Liver (tissue), 7 donors: ENCODE measurements at regions not wholly inside any gene's neighbourhood (a gene's known extent, or its start where the extent isn't known, plus 50 kb on each side); places are given as distances from the start of the nearest gene placed in this dataset.

Source experiments
- DNase-seq: peaks from one replicate; pipeline ENCODE4 v3.0.0-alpha.2; 2017; ENCODE audit warnings: low spot score
- H3K27ac ChIP-seq, 2 donors: one replicate each; pipeline ENCODE4 v1.7.0; 2013; ENCODE audit warnings: inconsistent platforms in 2 of 2, low read length in 2 of 2, control low read depth in 1 of 2, low read depth in 1 of 2, mild to moderate bottlenecking in 1 of 2
- H3K27me3 ChIP-seq, 4 donors: one replicate each; pipeline versions ENCODE4 v1.6.1 to v1.7.0; 2013; ENCODE audit warnings: low read length in 3 of 4, inconsistent platforms in 1 of 4, mild to moderate bottlenecking in 1 of 4, moderate library complexity in 1 of 4; ENCODE audit not compliant: control insufficient read depth in 4 of 4, insufficient read depth in 4 of 4
- H3K36me3 ChIP-seq, 4 donors: one replicate each; pipeline versions ENCODE4 v1.6.1 to v1.7.0; 2013; ENCODE audit warnings: low read length in 3 of 4, mild to moderate bottlenecking in 3 of 4, low read depth in 1 of 4, moderate library complexity in 1 of 4; ENCODE audit not compliant: control insufficient read depth in 4 of 4, insufficient read depth in 3 of 4
- H3K4me1 ChIP-seq, 4 donors: one replicate each; pipeline versions ENCODE4 v1.6.1 to v1.7.0; 2013; ENCODE audit warnings: low read length in 3 of 4, mild to moderate bottlenecking in 3 of 4, moderate library complexity in 1 of 4; ENCODE audit not compliant: control insufficient read depth in 4 of 4, insufficient read depth in 4 of 4
- H3K4me3 ChIP-seq, 3 donors: one replicate each; pipeline versions ENCODE4 v1.6.1 to v1.7.0; 2013; ENCODE audit warnings: low read length in 3 of 3, control low read depth in 1 of 3, low read depth in 1 of 3, mild to moderate bottlenecking in 1 of 3
- H3K9ac ChIP-seq, 2 donors: one replicate each; pipeline ENCODE4 v1.7.0; 2013; ENCODE audit warnings: low read length in 2 of 2, mild to moderate bottlenecking in 2 of 2, moderate library complexity in 2 of 2, control low read depth in 1 of 2, low read depth in 1 of 2
- H3K9me3 ChIP-seq, 4 donors: one replicate each; pipeline versions ENCODE4 v1.6.1 to v1.7.0; 2013; ENCODE audit warnings: low read length in 3 of 4; ENCODE audit not compliant: control insufficient read depth in 4 of 4
- EGR1 ChIP-seq, 2 donors: IDR thresholded peaks; 2 replicates each; pipeline ENCODE4 v1.6.1; 2016 to 2018; ENCODE audit warnings: antibody characterized with exemption in 2 of 2, low read depth in 2 of 2
- FOXA1 ChIP-seq: IDR thresholded peaks from 2 replicates; pipeline ENCODE4 v1.6.1; 2016; ENCODE audit warnings: antibody characterized with exemption
- FOXA2 ChIP-seq: IDR thresholded peaks from 2 replicates; pipeline ENCODE4 v1.6.1; 2016; ENCODE audit warnings: antibody characterized with exemption
- HNF4A ChIP-seq, 2 donors: conservative IDR thresholded peaks; 2 replicates each; pipeline ENCODE4 v1.6.1; 2016; ENCODE audit warnings: antibody characterized with exemption in 2 of 2, mild to moderate bottlenecking in 2 of 2
- HNF4G ChIP-seq: IDR thresholded peaks from 2 replicates; pipeline ENCODE4 v1.6.1; 2016; ENCODE audit warnings: antibody characterized with exemption
- JUND ChIP-seq, 2 donors: IDR thresholded peaks; 2 replicates each; pipeline ENCODE4 v1.6.1; 2016; ENCODE audit warnings: antibody characterized with exemption in 2 of 2
- NR2F2 ChIP-seq: IDR thresholded peaks from 2 replicates; pipeline ENCODE4 v1.6.1; 2016; ENCODE audit warnings: antibody characterized with exemption
- RAD21 ChIP-seq, 2 donors: IDR thresholded peaks; 2 replicates each; pipeline ENCODE4 v1.6.1; 2016; ENCODE audit warnings: antibody characterized with exemption in 2 of 2, mild to moderate bottlenecking in 2 of 2
- RXRA ChIP-seq, 2 donors: IDR thresholded peaks; 2 replicates each; pipeline ENCODE4 v1.6.1; 2017 to 2018; ENCODE audit warnings: antibody characterized with exemption in 2 of 2, mild to moderate bottlenecking in 1 of 2
- SP1 ChIP-seq: IDR thresholded peaks from 2 replicates; pipeline ENCODE4 v1.6.1; 2018; ENCODE audit warnings: antibody characterized with exemption, mild to moderate bottlenecking
- TAF1 ChIP-seq: conservative IDR thresholded peaks from 2 replicates; pipeline ENCODE4 v1.6.1; 2016; ENCODE audit warnings: antibody characterized with exemption, mild to moderate bottlenecking
- YY1 ChIP-seq: IDR thresholded peaks from 2 replicates; pipeline ENCODE4 v1.6.1; 2016; ENCODE audit warnings: antibody characterized with exemption, mild to moderate bottlenecking
- ZBTB33 ChIP-seq: IDR thresholded peaks from 2 replicates; pipeline ENCODE4 v1.6.1; 2016; ENCODE audit warnings: antibody characterized with exemption
- WGBS: extraction: QIAGEN DNeasy Blood & Tissue Kit; methylation state at CpG from one replicate; pipeline ENCODE4 v1.1.7; 2013; 5-methylcytosine and 5-hydroxymethylcytosine counted together
- TF ChIP-seq, protein P1 (sequence below): IDR thresholded peaks from 2 replicates; pipeline ENCODE4 v1.6.1; 2016; ENCODE audit warnings: antibody characterized with exemption
- TF ChIP-seq, protein P2 (sequence below): IDR thresholded peaks from 2 replicates; pipeline ENCODE4 v1.6.1; 2016; ENCODE audit warnings: antibody characterized with exemption, mild to moderate bottlenecking
- donor health status: healthy.
- donor health status: healthy.
- donor health status: healthy.
- donor health status: healthy.

DNA sequence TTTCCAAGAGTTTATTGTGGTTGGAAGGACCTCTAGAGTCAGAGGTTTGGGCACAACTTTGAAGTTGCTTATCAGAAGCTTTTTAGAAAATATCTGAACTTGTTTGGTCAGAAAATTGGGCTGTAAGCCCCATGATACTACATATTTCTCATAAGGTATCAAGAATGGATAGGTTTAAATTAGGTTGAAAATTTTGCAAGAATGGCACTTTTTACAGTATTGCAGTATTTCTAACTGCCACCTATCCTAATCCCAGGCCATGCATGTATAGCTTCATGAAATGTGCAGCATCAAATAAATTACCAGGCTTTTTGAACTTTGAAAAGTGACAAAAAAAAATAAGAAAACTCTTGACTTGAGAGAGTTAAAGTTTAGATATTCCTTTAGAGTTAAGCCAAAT, 367.2 kb downstream of the FIGN start:
- no peaks in the 10 kb centered on the region for H3K27me3 ChIP-seq
- H3K36me3 ChIP-seq: no peaks in the 10 kb centered on the region
- no peak overlapping the region for H3K27ac ChIP-seq
- no peak overlapping the region for H3K9ac ChIP-seq
- no peaks in the 10 kb centered on the region for H3K9me3 ChIP-seq
- no peak overlapping the region for H3K4me3 ChIP-seq
- TF ChIP-seq NR2F2 (no peak), ZBTB33 (no peak), FOXA1 (no peak), YY1 (no peak), EGR1 (IDR thresholded peaks at IDR 0.05; ENCODE audit: low read depth in 2 of 2) (no peak), RAD21 (IDR thresholded peaks at IDR 0.05) (no peak), HNF4G (no peak), HNF4A (conservative IDR thresholded peaks at IDR 0.05) (no peak), SP1 (no peak)
- TF ChIP-seq, protein P1, sequence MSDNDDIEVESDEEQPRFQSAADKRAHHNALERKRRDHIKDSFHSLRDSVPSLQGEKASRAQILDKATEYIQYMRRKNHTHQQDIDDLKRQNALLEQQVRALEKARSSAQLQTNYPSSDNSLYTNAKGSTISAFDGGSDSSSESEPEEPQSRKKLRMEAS: no peak
- no peaks in the 10 kb centered on the region for H3K4me1 ChIP-seq
- DNase-seq: no peak

DNA sequence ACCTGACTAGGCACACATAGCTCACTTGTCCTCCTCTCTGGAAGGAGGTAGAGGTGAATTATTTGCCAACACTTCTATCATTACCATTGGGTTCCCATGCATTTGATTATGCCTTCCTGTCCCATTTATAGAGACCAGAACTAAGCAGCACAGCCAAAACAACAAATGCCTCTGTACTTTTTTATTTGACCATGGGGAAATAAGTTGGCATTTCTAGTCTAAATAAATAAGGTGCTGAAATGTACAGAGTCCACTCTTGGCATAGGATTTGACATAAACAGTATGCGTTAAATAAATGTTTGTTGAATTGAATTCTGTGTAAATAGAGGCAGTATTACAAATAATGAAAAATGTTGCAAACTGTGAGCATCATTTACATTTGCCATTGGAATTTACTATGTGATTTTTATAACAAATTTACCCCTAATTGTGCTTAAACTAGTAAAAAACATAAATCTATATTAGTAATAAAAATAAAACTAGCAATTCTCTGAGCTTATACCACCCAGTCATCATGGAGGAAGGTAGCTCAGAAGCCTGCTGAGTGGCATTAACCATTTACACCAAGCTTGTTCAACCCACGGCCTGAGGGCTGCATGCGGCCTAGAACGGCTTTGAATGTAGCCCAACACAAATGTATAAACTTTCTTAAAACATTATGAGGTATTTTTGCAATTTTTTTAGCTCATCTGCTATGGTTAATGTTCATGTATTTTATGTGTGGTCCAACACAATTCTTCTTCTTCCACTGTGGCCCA, 367.8 kb downstream of the FIGN start:
- Histone ChIP-seq H3K36me3 (no peaks in the 10 kb centered on the region), H3K27me3 (no peaks in the 10 kb centered on the region), H3K9me3 (no peaks in the 10 kb centered on the region), H3K4me1 (no peaks in the 10 kb centered on the region), H3K4me3 (no peak overlapping the region), H3K27ac (no peak overlapping the region), H3K9ac (no peak overlapping the region)
- TF ChIP-seq HNF4A (conservative IDR thresholded peaks at IDR 0.05) (no peak), FOXA2 (no peak)
- 84% methylated on average over 4 of the region's 4 CpGs for WGBS
- no peak for DNase-seq

DNA sequence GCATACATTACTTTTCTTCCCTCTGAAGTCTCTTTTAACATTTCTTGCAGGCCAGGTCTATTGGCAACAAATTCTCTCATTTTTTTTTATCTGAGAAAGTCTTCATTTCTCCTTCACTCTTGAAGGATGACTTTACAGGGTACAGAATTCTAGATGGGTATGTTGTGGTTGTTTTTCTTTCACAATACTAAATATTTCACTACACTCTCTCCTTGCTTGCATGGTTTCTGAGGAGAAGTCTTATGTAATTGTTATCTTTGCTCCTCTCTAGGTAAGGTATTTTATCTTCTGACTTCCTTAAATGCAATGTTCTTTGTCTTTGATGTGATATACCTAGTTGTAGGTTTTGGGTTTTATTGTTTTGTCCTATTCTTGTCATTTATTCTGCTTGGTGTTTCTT, 371.1 kb downstream of the FIGN start:
- Histone ChIP-seq H3K9ac (no peak overlapping the region), H3K4me1 (no peaks in the 10 kb centered on the region), H3K36me3 (no peaks in the 10 kb centered on the region), H3K27me3 (no peaks in the 10 kb centered on the region), H3K9me3 (no peaks in the 10 kb centered on the region), H3K4me3 (no peak overlapping the region), H3K27ac (no peak overlapping the region)
- DNase-seq: no peak
- TF ChIP-seq RXRA (IDR thresholded peaks at IDR 0.05): no peak
- TF ChIP-seq HNF4A (conservative IDR thresholded peaks at IDR 0.05): no peak
- no peak for TF ChIP-seq SP1
- TF ChIP-seq EGR1 (IDR thresholded peaks at IDR 0.05; ENCODE audit: low read depth in 2 of 2): no peak
- TF ChIP-seq, protein P1: no peak
- TF ChIP-seq YY1: no peak
- TF ChIP-seq TAF1: no peak
- TF ChIP-seq ZBTB33: no peak
- TF ChIP-seq, protein P2, sequence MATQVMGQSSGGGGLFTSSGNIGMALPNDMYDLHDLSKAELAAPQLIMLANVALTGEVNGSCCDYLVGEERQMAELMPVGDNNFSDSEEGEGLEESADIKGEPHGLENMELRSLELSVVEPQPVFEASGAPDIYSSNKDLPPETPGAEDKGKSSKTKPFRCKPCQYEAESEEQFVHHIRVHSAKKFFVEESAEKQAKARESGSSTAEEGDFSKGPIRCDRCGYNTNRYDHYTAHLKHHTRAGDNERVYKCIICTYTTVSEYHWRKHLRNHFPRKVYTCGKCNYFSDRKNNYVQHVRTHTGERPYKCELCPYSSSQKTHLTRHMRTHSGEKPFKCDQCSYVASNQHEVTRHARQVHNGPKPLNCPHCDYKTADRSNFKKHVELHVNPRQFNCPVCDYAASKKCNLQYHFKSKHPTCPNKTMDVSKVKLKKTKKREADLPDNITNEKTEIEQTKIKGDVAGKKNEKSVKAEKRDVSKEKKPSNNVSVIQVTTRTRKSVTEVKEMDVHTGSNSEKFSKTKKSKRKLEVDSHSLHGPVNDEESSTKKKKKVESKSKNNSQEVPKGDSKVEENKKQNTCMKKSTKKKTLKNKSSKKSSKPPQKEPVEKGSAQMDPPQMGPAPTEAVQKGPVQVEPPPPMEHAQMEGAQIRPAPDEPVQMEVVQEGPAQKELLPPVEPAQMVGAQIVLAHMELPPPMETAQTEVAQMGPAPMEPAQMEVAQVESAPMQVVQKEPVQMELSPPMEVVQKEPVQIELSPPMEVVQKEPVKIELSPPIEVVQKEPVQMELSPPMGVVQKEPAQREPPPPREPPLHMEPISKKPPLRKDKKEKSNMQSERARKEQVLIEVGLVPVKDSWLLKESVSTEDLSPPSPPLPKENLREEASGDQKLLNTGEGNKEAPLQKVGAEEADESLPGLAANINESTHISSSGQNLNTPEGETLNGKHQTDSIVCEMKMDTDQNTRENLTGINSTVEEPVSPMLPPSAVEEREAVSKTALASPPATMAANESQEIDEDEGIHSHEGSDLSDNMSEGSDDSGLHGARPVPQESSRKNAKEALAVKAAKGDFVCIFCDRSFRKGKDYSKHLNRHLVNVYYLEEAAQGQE: no peak
- TF ChIP-seq JUND (IDR thresholded peaks at IDR 0.05): no peak
